ENCODE measurements at regions not wholly inside any gene's neighbourhood (a gene's known extent, or its start where the extent isn't known, plus 50 kb on each side); places are given as distances from the start of the nearest gene placed in this dataset.
A peak's percentile ranks its signal among the peaks of the same experiment; 100 is the strongest.

GRCh38 chr7:46859963-46860475 is 721.9 kb downstream of the TNS3 start:
- no peak overlapping the region for H3K9ac ChIP-seq (ENCODE audit: low read length)
- peak; percentile 5 for DNase-seq (ENCODE audit: low read depth)
- no peaks in the 10 kb centered on the region for H3K36me3 ChIP-seq (ENCODE audit: control insufficient read depth, insufficient read depth, low read length, severe bottlenecking)
- H3K27me3 ChIP-seq (replicated peaks; ENCODE audit: control insufficient read depth, insufficient read depth, low read length): no peaks in the 10 kb centered on the region
- H3K4me3 ChIP-seq (ENCODE audit: low read length): peak overlapping the region; percentile 24
- H3K9me3 ChIP-seq (ENCODE audit: control insufficient read depth, low read length): no peaks in the 10 kb centered on the region
- H3K4me1 ChIP-seq (ENCODE audit: control insufficient read depth, insufficient read depth, low read length): peaks cover 21% of the 10 kb centered on the region

- Histone ChIP-seq H3K9me3 (ENCODE audit: control insufficient read depth, low read length) (no peaks in the 10 kb centered on the region), H3K27me3 (replicated peaks; ENCODE audit: control insufficient read depth, insufficient read depth, low read length) (no peaks in the 10 kb centered on the region), H3K9ac (ENCODE audit: low read length) (peak overlapping the region; percentile 30), H3K36me3 (ENCODE audit: control insufficient read depth, insufficient read depth, low read length, severe bottlenecking) (no peaks in the 10 kb centered on the region), H3K4me1 (ENCODE audit: control insufficient read depth, insufficient read depth, low read length) (peaks cover 35% of the 10 kb centered on the region), H3K4me3 (ENCODE audit: low read length) (no peak overlapping the region)
- no peak for DNase-seq (ENCODE audit: low read depth)
Observed at GRCh38 chr7:46855851-46856250, 726.1 kb downstream of the TNS3 start.

- Histone ChIP-seq H3K36me3 (ENCODE audit: control insufficient read depth, insufficient read depth, low read length, severe bottlenecking) (no peaks in the 10 kb centered on the region), H3K9ac (ENCODE audit: low read length) (no peak overlapping the region), H3K27me3 (replicated peaks; ENCODE audit: control insufficient read depth, insufficient read depth, low read length) (no peaks in the 10 kb centered on the region), H3K4me1 (ENCODE audit: control insufficient read depth, insufficient read depth, low read length) (peaks cover 30% of the 10 kb centered on the region), H3K9me3 (ENCODE audit: control insufficient read depth, low read length) (no peaks in the 10 kb centered on the region), H3K4me3 (ENCODE audit: low read length) (no peak overlapping the region)
- DNase-seq (ENCODE audit: low read depth): peak; percentile 52
Observed at GRCh38 chr7:46854958-46855473, 726.9 kb downstream of the TNS3 start.

GRCh38 chr7:46853451-46853850 is 728.5 kb downstream of the TNS3 start:
- Histone ChIP-seq H3K36me3 (ENCODE audit: control insufficient read depth, insufficient read depth, low read length, severe bottlenecking) (no peaks in the 10 kb centered on the region), H3K4me1 (ENCODE audit: control insufficient read depth, insufficient read depth, low read length) (peaks cover 28% of the 10 kb centered on the region), H3K9ac (ENCODE audit: low read length) (no peak overlapping the region), H3K27me3 (replicated peaks; ENCODE audit: control insufficient read depth, insufficient read depth, low read length) (no peaks in the 10 kb centered on the region), H3K4me3 (ENCODE audit: low read length) (no peak overlapping the region), H3K9me3 (ENCODE audit: control insufficient read depth, low read length) (no peaks in the 10 kb centered on the region)
- no peak for DNase-seq (ENCODE audit: low read depth)

- Histone ChIP-seq H3K36me3 (ENCODE audit: control insufficient read depth, insufficient read depth, low read length, severe bottlenecking) (no peaks in the 10 kb centered on the region), H3K4me1 (ENCODE audit: control insufficient read depth, insufficient read depth, low read length) (peaks cover 28% of the 10 kb centered on the region), H3K9ac (ENCODE audit: low read length) (no peak overlapping the region), H3K27me3 (replicated peaks; ENCODE audit: control insufficient read depth, insufficient read depth, low read length) (no peaks in the 10 kb centered on the region), H3K4me3 (ENCODE audit: low read length) (no peak overlapping the region), H3K9me3 (ENCODE audit: control insufficient read depth, low read length) (no peaks in the 10 kb centered on the region)
- DNase-seq (ENCODE audit: low read depth): no peak
Observed at GRCh38 chr7:46852795-46853194, 729.1 kb downstream of the TNS3 start.

- Histone ChIP-seq H3K27me3 (replicated peaks; ENCODE audit: control insufficient read depth, insufficient read depth, low read length) (no peaks in the 10 kb centered on the region), H3K4me3 (ENCODE audit: low read length) (no peak overlapping the region), H3K9ac (ENCODE audit: low read length) (no peak overlapping the region), H3K4me1 (ENCODE audit: control insufficient read depth, insufficient read depth, low read length) (peaks cover 21% of the 10 kb centered on the region), H3K36me3 (ENCODE audit: control insufficient read depth, insufficient read depth, low read length, severe bottlenecking) (no peaks in the 10 kb centered on the region), H3K9me3 (ENCODE audit: control insufficient read depth, low read length) (no peaks in the 10 kb centered on the region)
- no peak for DNase-seq (ENCODE audit: low read depth)
Observed at GRCh38 chr7:46850563-46851330, 731.2 kb downstream of the TNS3 start.

- Histone ChIP-seq H3K27me3 (replicated peaks; ENCODE audit: control insufficient read depth, insufficient read depth, low read length) (no peaks in the 10 kb centered on the region), H3K36me3 (ENCODE audit: control insufficient read depth, insufficient read depth, low read length, severe bottlenecking) (no peaks in the 10 kb centered on the region), H3K4me1 (ENCODE audit: control insufficient read depth, insufficient read depth, low read length) (peaks cover 7% of the 10 kb centered on the region), H3K4me3 (ENCODE audit: low read length) (no peak overlapping the region), H3K9ac (ENCODE audit: low read length) (no peak overlapping the region), H3K9me3 (ENCODE audit: control insufficient read depth, low read length) (no peaks in the 10 kb centered on the region)
- DNase-seq (ENCODE audit: low read depth): peak; percentile 27
Observed at GRCh38 chr7:46848944-46849343, 733.0 kb downstream of the TNS3 start.

- DNase-seq (ENCODE audit: low read depth): no peak
- no peaks in the 10 kb centered on the region for H3K36me3 ChIP-seq (ENCODE audit: control insufficient read depth, insufficient read depth, low read length, severe bottlenecking)
- H3K9ac ChIP-seq (ENCODE audit: low read length): no peak overlapping the region
- peaks cover under 1% of the 10 kb centered on the region for H3K4me1 ChIP-seq (ENCODE audit: control insufficient read depth, insufficient read depth, low read length)
- no peak overlapping the region for H3K4me3 ChIP-seq (ENCODE audit: low read length)
- H3K27me3 ChIP-seq (replicated peaks; ENCODE audit: control insufficient read depth, insufficient read depth, low read length): no peaks in the 10 kb centered on the region
- no peaks in the 10 kb centered on the region for H3K9me3 ChIP-seq (ENCODE audit: control insufficient read depth, low read length)
Observed at GRCh38 chr7:46848311-46848710, 733.6 kb downstream of the TNS3 start.

GRCh38 chr7:46847126-46847525 is 734.8 kb downstream of the TNS3 start:
- H3K4me3 ChIP-seq (ENCODE audit: low read length): no peak overlapping the region
- no peaks in the 10 kb centered on the region for H3K9me3 ChIP-seq (ENCODE audit: control insufficient read depth, low read length)
- H3K9ac ChIP-seq (ENCODE audit: low read length): no peak overlapping the region
- H3K27me3 ChIP-seq (replicated peaks; ENCODE audit: control insufficient read depth, insufficient read depth, low read length): no peaks in the 10 kb centered on the region
- DNase-seq (ENCODE audit: low read depth): no peak
- no peaks in the 10 kb centered on the region for H3K4me1 ChIP-seq (ENCODE audit: control insufficient read depth, insufficient read depth, low read length)
- H3K36me3 ChIP-seq (ENCODE audit: control insufficient read depth, insufficient read depth, low read length, severe bottlenecking): no peaks in the 10 kb centered on the region

- H3K4me1 ChIP-seq (ENCODE audit: control insufficient read depth, insufficient read depth, low read length): no peaks in the 10 kb centered on the region
- no peak overlapping the region for H3K4me3 ChIP-seq (ENCODE audit: low read length)
- no peaks in the 10 kb centered on the region for H3K27me3 ChIP-seq (replicated peaks; ENCODE audit: control insufficient read depth, insufficient read depth, low read length)
- H3K9me3 ChIP-seq (ENCODE audit: control insufficient read depth, low read length): no peaks in the 10 kb centered on the region
- H3K9ac ChIP-seq (ENCODE audit: low read length): no peak overlapping the region
- H3K36me3 ChIP-seq (ENCODE audit: control insufficient read depth, insufficient read depth, low read length, severe bottlenecking): no peaks in the 10 kb centered on the region
- DNase-seq (ENCODE audit: low read depth): no peak
Observed at GRCh38 chr7:46844486-46844885, 737.4 kb downstream of the TNS3 start.

- no peaks in the 10 kb centered on the region for H3K36me3 ChIP-seq (ENCODE audit: control insufficient read depth, insufficient read depth, low read length, severe bottlenecking)
- H3K4me1 ChIP-seq (ENCODE audit: control insufficient read depth, insufficient read depth, low read length): no peaks in the 10 kb centered on the region
- no peak overlapping the region for H3K9ac ChIP-seq (ENCODE audit: low read length)
- no peak overlapping the region for H3K4me3 ChIP-seq (ENCODE audit: low read length)
- H3K27me3 ChIP-seq (replicated peaks; ENCODE audit: control insufficient read depth, insufficient read depth, low read length): no peaks in the 10 kb centered on the region
- H3K9me3 ChIP-seq (ENCODE audit: control insufficient read depth, low read length): peaks cover 6% of the 10 kb centered on the region
- no peak for DNase-seq (ENCODE audit: low read depth)
Observed at GRCh38 chr7:46841248-46841647, 740.7 kb downstream of the TNS3 start.
